K562 (cell line): ENCODE measurements at regions not wholly inside any gene's neighbourhood (a gene's known extent, or its start where the extent isn't known, plus 50 kb on each side); places are given as distances from the start of the nearest gene placed in this dataset.

Experiments used
- ATAC-seq: fragments of 200-7000 bp; cut with Tn5 transposase; 3 replicates; pipeline ENCODE4 v1.9.1; 2020; ENCODE audit warnings: moderate library complexity
- BruUV-seq: library from RNA; stranded (reverse); fragments of 400-500 nt; replicated peaks from 2 replicates; lab custom pipeline; 2021; lab: Mats Ljungman, UMichigan
- CTCF ChIA-PET: fragments of 300-600 bp; formaldehyde crosslinking; extraction: SDS; loops from one replicate; lab custom pipeline; 2021; ENCODE audit warnings: low intra/inter-chr PET ratio; lab: Yijun Ruan, JAX
- POLR2A ChIA-PET: fragments of 300-600, 350-650 bp; sonication (Branson Sonifier 250); formaldehyde crosslinking; extraction: SDS; loops from one replicate; lab custom pipeline; 2021; ENCODE audit warnings: antibody characterized with exemption, inconsistent platforms; lab: Yijun Ruan, JAX
- DNase-seq, 4 experiments: peaks; one replicate each; pipeline versions ENCODE4 v3.0.0 to v3.0.0-alpha.2; 2011 to 2018; ENCODE audit warnings: low spot score in 3 of 4, mixed read lengths in 3 of 4; ENCODE audit errors: extremely low read depth in 1 of 4
- FAIRE-seq: peaks from 2 replicates; lab custom pipeline; 2011; peaks lifted over from hg19 to GRCh38; lab: Jason Lieb, UNC
- H2AFZ ChIP-seq: 2 replicates; pipeline ENCODE4 v1.6.0; 2011; ENCODE audit warnings: low read depth, low read length, control low read depth, inconsistent platforms
- H3K27ac ChIP-seq: fragments of 200-600 bp; 3 replicates; pipeline ENCODE4 v1.8.0; 2011; ENCODE audit warnings: low read depth, mild to moderate bottlenecking, control low read depth, inconsistent platforms, low read length, moderate library complexity, mixed read lengths; ENCODE audit errors: extremely low read depth
- H3K27me3 ChIP-seq, 2 experiments: fragments of 300-600 bp in 1 of 2; 2 replicates in 1 of 2; 3 replicates in 1 of 2; pipeline versions ENCODE4 v1.6.0 to v1.8.0; 2011; ENCODE audit warnings: inconsistent platforms in 2 of 2, low read length in 2 of 2, mild to moderate bottlenecking in 1 of 2, mixed read lengths in 1 of 2, moderate library complexity in 1 of 2; ENCODE audit not compliant: control insufficient read depth in 2 of 2, insufficient read depth in 2 of 2
- H3K36me3 ChIP-seq: fragments of 300-600 bp; 3 replicates; pipeline ENCODE4 v1.8.0; 2011; ENCODE audit warnings: mild to moderate bottlenecking, low read length, inconsistent platforms; ENCODE audit not compliant: control insufficient read depth, insufficient read depth
- H3K4me1 ChIP-seq, 2 experiments: fragments of 200-600 bp in 1 of 2; replicated peaks in 1 of 2; 2 replicates in 1 of 2; 3 replicates in 1 of 2; pipeline versions ENCODE4 v1.5.1 to v1.8.0; 2011; ENCODE audit warnings: inconsistent platforms in 2 of 2, low read length in 2 of 2, mild to moderate bottlenecking in 1 of 2, mixed read lengths in 1 of 2, moderate library complexity in 1 of 2; ENCODE audit not compliant: control insufficient read depth in 2 of 2, insufficient read depth in 2 of 2
- H3K4me2 ChIP-seq: 2 replicates; pipeline ENCODE4 v1.6.1; 2011; ENCODE audit warnings: low read length, control low read depth, inconsistent platforms, mixed read lengths; ENCODE audit not compliant: insufficient read depth
- H3K4me3 ChIP-seq: fragments of 200-600 bp; sonication (generic), shearing (Covaris generic); 2 replicates; pipeline ENCODE4 v1.5.1; 2016; ENCODE audit warnings: control low read depth, inconsistent platforms
- H3K79me2 ChIP-seq: fragments of 200-600 bp; 3 replicates; pipeline ENCODE4 v1.8.0; 2011; ENCODE audit warnings: low read length, inconsistent platforms; ENCODE audit not compliant: control insufficient read depth, insufficient read depth
- H3K9ac ChIP-seq, 2 experiments: 2 replicates each; pipeline versions ENCODE4 v1.6.0 to v1.6.1; 2011; ENCODE audit warnings: low read depth in 2 of 2, low read length in 2 of 2, control low read depth in 1 of 2, inconsistent platforms in 1 of 2, mild to moderate bottlenecking in 1 of 2, mixed read lengths in 1 of 2; ENCODE audit not compliant: insufficient read depth in 1 of 2
- H3K9me1 ChIP-seq: one replicate; pipeline ENCODE4 v1.6.0; 2011; ENCODE audit warnings: inconsistent platforms, mild to moderate bottlenecking, low read length, moderate library complexity; ENCODE audit not compliant: control insufficient read depth, insufficient read depth
- H3K9me3 ChIP-seq: replicated peaks from 2 replicates; pipeline ENCODE4 v1.5.1; 2011; ENCODE audit warnings: low read depth, low read length, inconsistent platforms; ENCODE audit not compliant: control insufficient read depth, insufficient read depth
- H4K20me1 ChIP-seq: replicated peaks from 2 replicates; pipeline ENCODE4 v1.6.1; 2011; ENCODE audit warnings: low read length, inconsistent platforms, mixed read lengths; ENCODE audit not compliant: control insufficient read depth, insufficient read depth
- CBX3 ChIP-seq, 2 experiments: IDR thresholded peaks; 1 replicate in 1 of 2; 2 replicates in 1 of 2; pipeline ENCODE4 v1.6.1; 2012; ENCODE audit warnings: inconsistent platforms in 2 of 2, low read length in 2 of 2, borderline replicate concordance in 1 of 2, control low read depth in 1 of 2
- CBX5 ChIP-seq: IDR thresholded peaks from 2 replicates; pipeline ENCODE4 v1.6.1; 2014; ENCODE audit warnings: low read depth, borderline replicate concordance
- NFE2 ChIP-seq: IDR thresholded peaks from 2 replicates; pipeline ENCODE4 v1.6.1; 2014; ENCODE audit warnings: antibody characterized with exemption, low read depth
- PCBP1 ChIP-seq: fragments of 200-400 bp; formaldehyde crosslinking; IDR thresholded peaks from 2 replicates; pipeline ENCODE4 v1.6.1; 2018; ENCODE audit warnings: mild to moderate bottlenecking, low read depth, low read length; ENCODE audit not compliant: poor library complexity, severe bottlenecking
- PTRF ChIP-seq: fragments of 450-650 bp; IDR thresholded peaks from 2 replicates; pipeline ENCODE4 v1.6.1; 2016; ENCODE audit warnings: mild to moderate bottlenecking, missing genetic modification characterization, missing compliant biosample characterization
- TARDBP ChIP-seq: fragments of 450-650 bp; IDR thresholded peaks from 2 replicates; pipeline ENCODE4 v1.6.1; 2016
- XRCC5 ChIP-seq: fragments of 200-400 bp; formaldehyde crosslinking; IDR thresholded peaks from 2 replicates; pipeline ENCODE4 v1.6.1; 2017; ENCODE audit warnings: low read depth, mild to moderate bottlenecking, low read length
- ZFP30 ChIP-seq: fragments of 250-450 bp; sonication (Bioruptor Pico); IDR thresholded peaks from 2 replicates; pipeline ENCODE4 v1.8.0; 2022; ENCODE audit warnings: moderate library complexity, mild to moderate bottlenecking, inconsistent platforms, borderline replicate concordance
- ZNF436 ChIP-seq: fragments of 250-450, 450-650 bp; sonication (Bioruptor Pico); formaldehyde crosslinking; IDR thresholded peaks from 2 replicates; pipeline ENCODE4 v1.7.0; 2020; ENCODE audit warnings: mild to moderate bottlenecking
- WGBS: fragments of 100-300 bp; shearing (Covaris generic); methylation state at CpG from one replicate; pipeline ENCODE4 v1.1.6; 2016; ENCODE audit warnings: low coverage, mixed read lengths; ENCODE audit not compliant: insufficient coverage; ENCODE audit errors: missing lambda C conversion rate; 5-methylcytosine and 5-hydroxymethylcytosine counted together
- in situ Hi-C: fragments of 300-500 bp; cut with MboI; formaldehyde crosslinking; loops from 4 replicates; pipeline ENCODE4 v1.15.0; 2018; ENCODE audit warnings: inconsistent platforms, mixed read lengths
- intact Hi-C: fragments of 100-400 bp; cut with micrococcal nuclease; formaldehyde crosslinking; loops from 2 replicates; pipeline ENCODE4 v1.14.2; 2022
- TF ChIP-seq, protein P1 (sequence below): fragments of 250-450 bp; sonication (Bioruptor Pico); IDR thresholded peaks from 2 replicates; pipeline ENCODE4 v1.4.0; 2020; ENCODE audit warnings: mild to moderate bottlenecking
- TF ChIP-seq, protein P2 (sequence below): fragments of 450-650 bp; formaldehyde crosslinking; IDR thresholded peaks from 2 replicates; pipeline ENCODE4 v1.4.0; 2022; ENCODE audit warnings: missing genetic modification characterization
- TF ChIP-seq, protein P3 (sequence below), 2 experiments: fragments of 450-650 bp; IDR thresholded peaks; 2 replicates each; pipeline ENCODE4 v1.6.1; 2018; ENCODE audit warnings: mild to moderate bottlenecking in 2 of 2, low read depth in 1 of 2; ENCODE audit not compliant: partially characterized antibody in 2 of 2

DNA sequence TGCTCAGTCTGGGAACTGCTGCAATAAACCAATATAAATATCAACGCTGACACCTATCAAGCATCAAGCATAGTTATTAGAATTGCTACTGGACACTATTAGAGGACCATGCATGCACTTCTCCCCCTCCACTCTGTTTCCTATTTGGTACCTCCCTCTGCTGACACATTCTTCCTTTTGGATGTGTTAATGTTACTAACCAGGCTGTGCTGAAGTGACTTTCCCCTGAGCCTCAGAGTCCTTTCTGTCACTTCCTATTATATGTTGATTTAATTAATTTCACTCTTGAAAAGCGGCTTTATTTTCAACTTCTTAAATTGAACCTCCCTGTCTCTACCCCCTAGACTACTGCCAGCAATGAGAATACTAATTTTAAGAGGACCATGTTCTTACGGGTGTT is 379.1 kb downstream of the MCTP2 start:
- Histone ChIP-seq H3K27ac (no peak overlapping the region), H3K36me3 (no peaks in the 10 kb centered on the region), H3K4me1 (no peaks in the 10 kb centered on the region), H3K9ac (no peak overlapping the region), H3K9me1 (no peaks in the 10 kb centered on the region), H4K20me1 (no peaks in the 10 kb centered on the region), H2AFZ (no peak overlapping the region), H3K27me3 (no peaks in the 10 kb centered on the region), H3K4me3 (no peak overlapping the region), H3K4me2 (no peak overlapping the region), H3K9me3 (no peaks in the 10 kb centered on the region), H3K79me2 (no peaks in the 10 kb centered on the region)
- intact Hi-C loops: no loop called here
- TF ChIP-seq XRCC5 (no peak), PTRF (tag) (no peak), ZNF436 (CRISPR knock-in tag) (no peak), CBX5 (no peak), PCBP1 (no peak), CBX3 (IDR thresholded peaks at IDR 0.05; ENCODE audit: borderline replicate concordance in 1 of 2, low read length in 2 of 2) (no peak), ZFP30 (CRISPR knock-in tag) (no peak), TARDBP (no peak), NFE2 (no peak)
- TF ChIP-seq, protein P1, sequence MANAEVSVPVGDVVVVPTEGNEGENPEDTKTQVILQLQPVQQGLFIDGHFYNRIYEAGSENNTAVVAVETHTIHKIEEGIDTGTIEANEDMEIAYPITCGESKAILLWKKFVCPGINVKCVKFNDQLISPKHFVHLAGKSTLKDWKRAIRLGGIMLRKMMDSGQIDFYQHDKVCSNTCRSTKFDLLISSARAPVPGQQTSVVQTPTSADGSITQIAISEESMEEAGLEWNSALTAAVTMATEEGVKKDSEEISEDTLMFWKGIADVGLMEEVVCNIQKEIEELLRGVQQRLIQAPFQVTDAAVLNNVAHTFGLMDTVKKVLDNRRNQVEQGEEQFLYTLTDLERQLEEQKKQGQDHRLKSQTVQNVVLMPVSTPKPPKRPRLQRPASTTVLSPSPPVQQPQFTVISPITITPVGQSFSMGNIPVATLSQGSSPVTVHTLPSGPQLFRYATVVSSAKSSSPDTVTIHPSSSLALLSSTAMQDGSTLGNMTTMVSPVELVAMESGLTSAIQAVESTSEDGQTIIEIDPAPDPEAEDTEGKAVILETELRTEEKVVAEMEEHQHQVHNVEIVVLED (CRISPR knock-in tag): no peak
- TF ChIP-seq, protein P2, sequence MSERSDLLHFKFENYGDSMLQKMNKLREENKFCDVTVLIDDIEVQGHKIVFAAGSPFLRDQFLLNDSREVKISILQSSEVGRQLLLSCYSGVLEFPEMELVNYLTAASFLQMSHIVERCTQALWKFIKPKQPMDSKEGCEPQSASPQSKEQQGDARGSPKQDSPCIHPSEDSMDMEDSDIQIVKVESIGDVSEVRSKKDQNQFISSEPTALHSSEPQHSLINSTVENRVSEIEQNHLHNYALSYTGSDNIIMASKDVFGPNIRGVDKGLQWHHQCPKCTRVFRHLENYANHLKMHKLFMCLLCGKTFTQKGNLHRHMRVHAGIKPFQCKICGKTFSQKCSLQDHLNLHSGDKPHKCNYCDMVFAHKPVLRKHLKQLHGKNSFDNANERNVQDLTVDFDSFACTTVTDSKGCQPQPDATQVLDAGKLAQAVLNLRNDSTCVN (CRISPR knock-in tag): no peak
- TF ChIP-seq, protein P3, sequence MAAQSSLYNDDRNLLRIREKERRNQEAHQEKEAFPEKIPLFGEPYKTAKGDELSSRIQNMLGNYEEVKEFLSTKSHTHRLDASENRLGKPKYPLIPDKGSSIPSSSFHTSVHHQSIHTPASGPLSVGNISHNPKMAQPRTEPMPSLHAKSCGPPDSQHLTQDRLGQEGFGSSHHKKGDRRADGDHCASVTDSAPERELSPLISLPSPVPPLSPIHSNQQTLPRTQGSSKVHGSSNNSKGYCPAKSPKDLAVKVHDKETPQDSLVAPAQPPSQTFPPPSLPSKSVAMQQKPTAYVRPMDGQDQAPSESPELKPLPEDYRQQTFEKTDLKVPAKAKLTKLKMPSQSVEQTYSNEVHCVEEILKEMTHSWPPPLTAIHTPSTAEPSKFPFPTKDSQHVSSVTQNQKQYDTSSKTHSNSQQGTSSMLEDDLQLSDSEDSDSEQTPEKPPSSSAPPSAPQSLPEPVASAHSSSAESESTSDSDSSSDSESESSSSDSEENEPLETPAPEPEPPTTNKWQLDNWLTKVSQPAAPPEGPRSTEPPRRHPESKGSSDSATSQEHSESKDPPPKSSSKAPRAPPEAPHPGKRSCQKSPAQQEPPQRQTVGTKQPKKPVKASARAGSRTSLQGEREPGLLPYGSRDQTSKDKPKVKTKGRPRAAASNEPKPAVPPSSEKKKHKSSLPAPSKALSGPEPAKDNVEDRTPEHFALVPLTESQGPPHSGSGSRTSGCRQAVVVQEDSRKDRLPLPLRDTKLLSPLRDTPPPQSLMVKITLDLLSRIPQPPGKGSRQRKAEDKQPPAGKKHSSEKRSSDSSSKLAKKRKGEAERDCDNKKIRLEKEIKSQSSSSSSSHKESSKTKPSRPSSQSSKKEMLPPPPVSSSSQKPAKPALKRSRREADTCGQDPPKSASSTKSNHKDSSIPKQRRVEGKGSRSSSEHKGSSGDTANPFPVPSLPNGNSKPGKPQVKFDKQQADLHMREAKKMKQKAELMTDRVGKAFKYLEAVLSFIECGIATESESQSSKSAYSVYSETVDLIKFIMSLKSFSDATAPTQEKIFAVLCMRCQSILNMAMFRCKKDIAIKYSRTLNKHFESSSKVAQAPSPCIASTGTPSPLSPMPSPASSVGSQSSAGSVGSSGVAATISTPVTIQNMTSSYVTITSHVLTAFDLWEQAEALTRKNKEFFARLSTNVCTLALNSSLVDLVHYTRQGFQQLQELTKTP (IDR thresholded peaks at IDR 0.05; ENCODE audit: low read depth in 1 of 2, partially characterized antibody in 2 of 2): no peak
- CTCF ChIA-PET: no interaction called here
- ATAC-seq (no peak), FAIRE-seq (no peak), DNase-seq (no peak)
- POLR2A ChIA-PET: no interaction called here
- WGBS: 0% methylated on average over 3 of the region's 3 CpGs
- BruUV-seq: no TSS peak
- in situ Hi-C loops: no loop called here
